OCI-LY1 (cell line): ENCODE measurements at regions not wholly inside any gene's neighbourhood (a gene's known extent, or its start where the extent isn't known, plus 50 kb on each side); places are given as distances from the start of the nearest gene placed in this dataset.

Experiments used
- H2AFZ ChIP-seq: fragments of 200-600 bp; sonication (generic), shearing (Covaris generic); 2 replicates; pipeline ENCODE4 v1.6.0; 2014; ENCODE audit warnings: antibody characterized with exemption, mild to moderate bottlenecking, low read length
- H3F3A ChIP-seq: fragments of 200-600 bp; sonication (generic), shearing (Covaris generic); 2 replicates; pipeline ENCODE4 v1.6.0; 2014; ENCODE audit warnings: mild to moderate bottlenecking, antibody characterized with exemption, low read length, moderate library complexity; ENCODE audit not compliant: insufficient read depth
- H3K27ac ChIP-seq: fragments of 200-600 bp; sonication (generic); 2 replicates; pipeline ENCODE4 v1.5.1; 2014; ENCODE audit warnings: low read length, mixed run types, mild to moderate bottlenecking, low read depth; ENCODE audit not compliant: poor library complexity, severe bottlenecking
- H3K27me3 ChIP-seq: fragments of 200-600 bp; sonication (generic); 2 replicates; pipeline ENCODE4 v1.6.0; 2014; ENCODE audit warnings: antibody characterized with exemption, mild to moderate bottlenecking, low read length, moderate library complexity; ENCODE audit not compliant: insufficient read depth
- H3K36me3 ChIP-seq: fragments of 200-600 bp; sonication (generic); 2 replicates; pipeline ENCODE4 v1.6.1; 2014; ENCODE audit warnings: mild to moderate bottlenecking, antibody characterized with exemption, low read length, moderate library complexity, mixed read lengths; ENCODE audit not compliant: insufficient read depth
- H3K4me1 ChIP-seq: fragments of 200-600 bp; sonication (generic); 2 replicates; pipeline ENCODE4 v1.5.1; 2014; ENCODE audit warnings: mild to moderate bottlenecking, low read length, moderate library complexity; ENCODE audit not compliant: insufficient read depth, severe bottlenecking
- H3K4me2 ChIP-seq: fragments of 200-600 bp; sonication (generic), shearing (Covaris generic); 2 replicates; pipeline ENCODE4 v1.6.1; 2014; ENCODE audit warnings: low read length
- H3K4me3 ChIP-seq: fragments of 200-600 bp; sonication (generic); 2 replicates; pipeline ENCODE4 v1.5.1; 2014; ENCODE audit warnings: low read length, low read depth, mild to moderate bottlenecking, mixed read lengths; ENCODE audit not compliant: poor library complexity, severe bottlenecking
- H3K79me2 ChIP-seq: fragments of 200-600 bp; shearing (Covaris generic); 2 replicates; pipeline ENCODE4 v1.6.1; 2016; ENCODE audit warnings: mixed run types, low read length, mixed read lengths; ENCODE audit not compliant: insufficient read depth
- H3K9ac ChIP-seq: fragments of 200-600 bp; sonication (generic), shearing (Covaris generic); 2 replicates; pipeline ENCODE4 v1.6.1; 2014; ENCODE audit warnings: mild to moderate bottlenecking, low read length, mixed read lengths
- H3K9me2 ChIP-seq: fragments of 200-600 bp; sonication (generic), shearing (Covaris generic); 2 replicates; pipeline ENCODE4 v1.6.1; 2014; ENCODE audit warnings: low read depth, mild to moderate bottlenecking, low read length, mixed read lengths
- H3K9me3 ChIP-seq: fragments of 200-600 bp; shearing (Covaris generic); 2 replicates; pipeline ENCODE4 v1.6.1; 2014; ENCODE audit warnings: low read length, mixed read lengths
- H4K20me1 ChIP-seq: fragments of 200-600 bp; sonication (generic), shearing (Covaris generic); 2 replicates; pipeline ENCODE4 v1.6.0; 2016; ENCODE audit warnings: mild to moderate bottlenecking, low read length; ENCODE audit not compliant: insufficient read depth
- CTCF ChIP-seq: fragments of 200-600 bp; sonication (generic), shearing (Covaris generic); IDR thresholded peaks from 2 replicates; pipeline ENCODE4 v1.5.1; 2017; ENCODE audit warnings: mild to moderate bottlenecking, antibody characterized with exemption, low read length, moderate library complexity, mixed read lengths
- EZH2 ChIP-seq: fragments of 200-600 bp; sonication (generic), shearing (Covaris generic); IDR thresholded peaks from 2 replicates; pipeline ENCODE4 v1.8.0; 2017; ENCODE audit warnings: borderline replicate concordance, mixed run types, mild to moderate bottlenecking, antibody characterized with exemption, low read length, moderate library complexity, mixed read lengths

DNA sequence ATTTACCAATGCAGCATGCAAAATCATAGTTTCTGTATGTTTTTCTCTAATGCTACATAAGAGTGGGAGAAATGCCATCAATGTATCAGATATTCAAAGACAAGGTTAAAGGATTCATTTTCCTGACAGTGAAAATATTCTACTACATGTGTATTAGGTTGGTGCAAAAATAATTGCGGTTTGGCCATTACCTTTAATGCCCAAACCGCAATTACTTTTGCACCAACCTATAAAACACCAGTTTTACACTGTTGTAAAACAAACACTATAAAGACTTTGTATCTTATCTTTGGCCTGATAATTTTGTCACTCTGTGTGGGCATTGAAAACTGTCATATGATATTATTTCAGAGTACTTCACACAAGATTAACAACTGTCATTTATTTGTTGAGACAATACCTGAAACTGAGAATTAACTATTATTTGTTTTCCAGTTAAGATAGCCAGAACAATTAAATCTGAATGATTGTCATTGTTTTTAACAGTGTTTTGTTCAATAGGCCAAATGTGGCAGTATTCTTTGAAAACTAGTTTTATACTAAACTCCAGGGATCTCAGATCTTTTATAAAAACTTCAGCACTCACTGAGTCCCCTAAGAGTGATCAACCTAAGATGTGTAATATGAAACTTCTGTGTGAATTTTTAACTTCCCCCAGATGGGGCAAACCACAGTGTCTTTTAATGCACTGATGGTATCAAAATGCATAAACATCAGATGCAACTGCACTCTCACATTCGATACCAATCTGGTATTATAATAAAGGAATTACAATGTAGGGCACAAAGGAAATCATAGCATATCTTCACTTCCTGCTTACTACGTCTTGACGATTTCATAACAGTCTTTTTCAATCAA lies 53.8 kb upstream of the FBN2 start:
- Histone ChIP-seq H3K9me3 (no peaks in the 10 kb centered on the region), H3K9ac (no peak overlapping the region), H3K79me2 (no peaks in the 10 kb centered on the region), H2AFZ (no peak overlapping the region), H3K9me2 (no peaks in the 10 kb centered on the region), H3K4me3 (no peak overlapping the region), H3K4me1 (no peaks in the 10 kb centered on the region), H3K27me3 (no peaks in the 10 kb centered on the region), H3K36me3 (no peaks in the 10 kb centered on the region), H3F3A (no peaks in the 10 kb centered on the region), H3K27ac (no peak overlapping the region), H4K20me1 (no peaks in the 10 kb centered on the region), H3K4me2 (no peak overlapping the region)
- TF ChIP-seq EZH2 = no peak
- TF ChIP-seq CTCF = no peak

GRCh38 chr5:128596071-128596470 lies 58.0 kb upstream of the FBN2 start:
- H2AFZ ChIP-seq = no peak overlapping the region

GRCh38 chr5:128597156-128597555 lies 59.1 kb upstream of the FBN2 start:
- Histone ChIP-seq H3K36me3 (no peaks in the 10 kb centered on the region), H3K27me3 (no peaks in the 10 kb centered on the region), H3K9ac (no peak overlapping the region), H2AFZ (no peak overlapping the region), H3K4me2 (no peak overlapping the region), H3K4me1 (no peaks in the 10 kb centered on the region), H3K79me2 (no peaks in the 10 kb centered on the region), H3K9me3 (no peaks in the 10 kb centered on the region), H3F3A (no peaks in the 10 kb centered on the region), H3K27ac (no peak overlapping the region), H3K4me3 (no peak overlapping the region), H3K9me2 (no peaks in the 10 kb centered on the region), H4K20me1 (no peaks in the 10 kb centered on the region)
- TF ChIP-seq CTCF (no peak), EZH2 (no peak)

More at GRCh38 chr5:128596071-128596470, 58.0 kb upstream of the FBN2 start:
- H3K36me3 ChIP-seq = no peaks in the 10 kb centered on the region
- H3K4me3 ChIP-seq = no peak overlapping the region
- no peaks in the 10 kb centered on the region for H3K79me2 ChIP-seq
- H3K9ac ChIP-seq = no peak overlapping the region
- no peaks in the 10 kb centered on the region for H3F3A ChIP-seq
- H3K9me2 ChIP-seq = no peaks in the 10 kb centered on the region
- TF ChIP-seq EZH2 (no peak), CTCF (no peak)
- H3K27me3 ChIP-seq = no peaks in the 10 kb centered on the region
- H3K4me2 ChIP-seq = no peak overlapping the region
- no peaks in the 10 kb centered on the region for H3K4me1 ChIP-seq
- H4K20me1 ChIP-seq = no peaks in the 10 kb centered on the region
- H3K27ac ChIP-seq = no peak overlapping the region
- no peaks in the 10 kb centered on the region for H3K9me3 ChIP-seq
